ENCODE measurements at regions not wholly inside any gene's neighbourhood (a gene's known extent, or its start where the extent isn't known, plus 50 kb on each side); places are given as distances from the start of the nearest gene placed in this dataset.

DNA sequence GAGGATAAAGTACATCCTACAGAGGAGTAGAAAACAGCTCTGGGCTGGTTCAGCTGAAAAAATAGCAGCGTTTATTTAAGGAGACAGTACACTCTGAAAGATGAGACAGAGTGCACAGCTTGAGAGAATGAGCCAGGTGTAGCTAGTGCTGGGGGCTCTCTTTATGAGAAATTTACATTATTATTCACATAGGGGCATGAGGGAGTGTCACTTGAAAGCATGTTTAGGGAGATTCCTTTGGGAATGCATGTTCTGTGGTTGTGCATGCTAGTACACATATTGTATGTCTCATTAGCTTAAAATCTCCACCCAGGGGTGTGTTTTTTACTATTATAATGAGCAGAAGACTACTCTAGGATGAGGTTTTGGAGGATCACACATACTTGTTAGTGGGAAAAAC is 1224.4 kb downstream of the REEP3 start:
- no peak for DNase-seq
- Mint-ChIP-seq H3K27me3 (ENCODE audit: low read depth, poor library complexity) (no peaks in the 10 kb centered on the region), H3K4me3 (no peak overlapping the region), H3K4me1 (no peaks in the 10 kb centered on the region), H3K27ac (no peak overlapping the region), H3K36me3 (ENCODE audit: low read depth) (no peaks in the 10 kb centered on the region), H3K9me3 (peaks cover 18% of the 10 kb centered on the region)
- TF ChIP-seq, protein P1, sequence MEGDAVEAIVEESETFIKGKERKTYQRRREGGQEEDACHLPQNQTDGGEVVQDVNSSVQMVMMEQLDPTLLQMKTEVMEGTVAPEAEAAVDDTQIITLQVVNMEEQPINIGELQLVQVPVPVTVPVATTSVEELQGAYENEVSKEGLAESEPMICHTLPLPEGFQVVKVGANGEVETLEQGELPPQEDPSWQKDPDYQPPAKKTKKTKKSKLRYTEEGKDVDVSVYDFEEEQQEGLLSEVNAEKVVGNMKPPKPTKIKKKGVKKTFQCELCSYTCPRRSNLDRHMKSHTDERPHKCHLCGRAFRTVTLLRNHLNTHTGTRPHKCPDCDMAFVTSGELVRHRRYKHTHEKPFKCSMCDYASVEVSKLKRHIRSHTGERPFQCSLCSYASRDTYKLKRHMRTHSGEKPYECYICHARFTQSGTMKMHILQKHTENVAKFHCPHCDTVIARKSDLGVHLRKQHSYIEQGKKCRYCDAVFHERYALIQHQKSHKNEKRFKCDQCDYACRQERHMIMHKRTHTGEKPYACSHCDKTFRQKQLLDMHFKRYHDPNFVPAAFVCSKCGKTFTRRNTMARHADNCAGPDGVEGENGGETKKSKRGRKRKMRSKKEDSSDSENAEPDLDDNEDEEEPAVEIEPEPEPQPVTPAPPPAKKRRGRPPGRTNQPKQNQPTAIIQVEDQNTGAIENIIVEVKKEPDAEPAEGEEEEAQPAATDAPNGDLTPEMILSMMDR (IDR thresholded peaks at IDR 0.05): no peak

DNA sequence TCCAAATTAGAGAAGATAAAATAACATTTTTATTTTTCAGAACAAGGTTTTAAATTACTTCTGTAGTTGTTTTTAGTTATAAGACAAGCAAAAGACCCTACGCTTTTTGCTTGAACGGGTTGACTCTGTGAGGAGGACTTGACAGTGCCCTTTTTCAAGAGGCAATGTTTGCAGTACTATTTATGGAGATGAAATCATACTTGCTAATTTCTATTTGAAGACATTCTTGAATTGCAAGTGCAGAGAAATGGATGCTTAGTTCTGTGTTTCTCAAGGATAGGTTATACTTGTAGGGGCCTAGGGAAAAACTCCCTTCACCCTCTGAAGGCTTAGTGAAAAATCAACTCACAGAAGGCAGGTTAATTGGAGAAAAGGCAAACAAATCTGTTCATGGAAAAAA is 1229.5 kb downstream of the REEP3 start:
- peaks cover 5% of the 10 kb centered on the region for H3K4me1 Mint-ChIP-seq
- H3K36me3 Mint-ChIP-seq (ENCODE audit: low read depth): no peaks in the 10 kb centered on the region
- DNase-seq: no peak
- no peak overlapping the region for H3K27ac Mint-ChIP-seq
- H3K9me3 Mint-ChIP-seq: peaks cover 3% of the 10 kb centered on the region
- TF ChIP-seq, protein P1 (IDR thresholded peaks at IDR 0.05): no peak
- no peaks in the 10 kb centered on the region for H3K27me3 Mint-ChIP-seq (ENCODE audit: low read depth, poor library complexity)
- H3K4me3 Mint-ChIP-seq: no peak overlapping the region

DNA sequence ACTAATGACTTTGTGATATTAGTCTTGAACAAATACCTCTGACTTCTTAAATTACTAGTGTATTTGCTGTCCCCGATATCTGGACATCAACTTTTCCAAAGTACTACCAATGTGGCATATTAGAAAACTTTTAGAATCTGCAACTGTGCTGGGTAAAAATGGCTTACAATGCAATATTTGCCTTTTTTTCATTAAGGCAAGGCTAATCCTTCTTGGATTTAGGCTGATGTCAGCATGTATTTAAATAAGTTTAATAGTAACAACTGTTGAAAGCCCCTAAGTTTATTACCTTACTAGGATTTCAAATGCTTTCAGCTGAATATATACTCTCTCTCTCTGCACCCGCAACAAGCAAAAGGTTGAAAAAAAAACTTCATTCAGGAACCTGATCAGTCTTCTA is 1232.3 kb downstream of the REEP3 start:
- TF ChIP-seq, protein P1 (IDR thresholded peaks at IDR 0.05): no peak
- H3K4me3 Mint-ChIP-seq: no peak overlapping the region
- H3K4me1 Mint-ChIP-seq: peaks cover 5% of the 10 kb centered on the region
- no peaks in the 10 kb centered on the region for H3K36me3 Mint-ChIP-seq (ENCODE audit: low read depth)
- no peak overlapping the region for H3K27ac Mint-ChIP-seq
- no peaks in the 10 kb centered on the region for H3K27me3 Mint-ChIP-seq (ENCODE audit: low read depth, poor library complexity)
- H3K9me3 Mint-ChIP-seq: peaks cover 3% of the 10 kb centered on the region
- no peak for DNase-seq

DNA sequence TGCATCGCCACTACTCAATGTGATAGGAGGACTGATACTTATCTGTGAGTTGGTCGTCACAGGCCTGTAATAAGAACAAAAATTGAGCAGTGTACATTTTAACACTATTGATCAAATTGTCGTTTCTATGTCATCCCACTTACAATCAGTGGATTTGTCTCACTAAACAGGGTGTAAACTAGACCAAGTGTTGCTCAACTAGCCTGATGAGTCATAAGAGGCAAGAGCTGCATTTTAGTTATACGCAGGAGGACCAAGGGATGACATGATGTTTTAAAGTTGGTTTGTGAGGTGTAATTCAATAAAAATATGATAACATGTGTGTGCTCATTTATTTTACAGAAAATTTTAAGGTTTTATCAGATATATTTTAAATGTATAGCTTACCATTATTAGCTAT is 1239.2 kb downstream of the REEP3 start:
- H3K4me1 Mint-ChIP-seq: no peaks in the 10 kb centered on the region
- DNase-seq: no peak
- H3K27me3 Mint-ChIP-seq (ENCODE audit: low read depth, poor library complexity): no peaks in the 10 kb centered on the region
- H3K4me3 Mint-ChIP-seq: no peak overlapping the region
- TF ChIP-seq, protein P1 (IDR thresholded peaks at IDR 0.05): no peak
- no peaks in the 10 kb centered on the region for H3K9me3 Mint-ChIP-seq
- H3K27ac Mint-ChIP-seq: no peak overlapping the region
- no peaks in the 10 kb centered on the region for H3K36me3 Mint-ChIP-seq (ENCODE audit: low read depth)

DNA sequence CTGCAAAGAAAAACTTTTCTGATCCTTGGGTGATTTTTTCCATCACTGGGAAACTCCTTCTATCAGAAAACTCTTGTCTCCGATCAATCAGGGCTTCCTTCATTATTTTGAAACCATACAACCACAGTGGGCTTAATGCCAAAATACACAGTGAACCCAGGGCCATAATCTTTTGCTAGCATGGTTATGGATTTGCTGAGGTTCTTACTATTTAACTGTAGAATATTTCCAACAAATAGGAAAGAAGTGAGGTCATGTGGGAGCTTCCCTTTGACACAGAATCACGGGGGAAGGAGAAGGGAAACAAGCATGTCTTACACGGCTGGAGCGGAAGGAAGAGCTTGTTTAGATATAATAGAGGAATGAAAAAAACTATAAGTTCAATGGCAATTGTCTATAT is 1241.7 kb downstream of the REEP3 start:
- no peaks in the 10 kb centered on the region for H3K9me3 Mint-ChIP-seq
- no peaks in the 10 kb centered on the region for H3K36me3 Mint-ChIP-seq (ENCODE audit: low read depth)
- H3K4me1 Mint-ChIP-seq: no peaks in the 10 kb centered on the region
- TF ChIP-seq, protein P1 (IDR thresholded peaks at IDR 0.05): no peak
- DNase-seq: no peak
- peak overlapping the region; percentile 33 for H3K27ac Mint-ChIP-seq
- H3K4me3 Mint-ChIP-seq: no peak overlapping the region
- no peaks in the 10 kb centered on the region for H3K27me3 Mint-ChIP-seq (ENCODE audit: low read depth, poor library complexity)

DNA sequence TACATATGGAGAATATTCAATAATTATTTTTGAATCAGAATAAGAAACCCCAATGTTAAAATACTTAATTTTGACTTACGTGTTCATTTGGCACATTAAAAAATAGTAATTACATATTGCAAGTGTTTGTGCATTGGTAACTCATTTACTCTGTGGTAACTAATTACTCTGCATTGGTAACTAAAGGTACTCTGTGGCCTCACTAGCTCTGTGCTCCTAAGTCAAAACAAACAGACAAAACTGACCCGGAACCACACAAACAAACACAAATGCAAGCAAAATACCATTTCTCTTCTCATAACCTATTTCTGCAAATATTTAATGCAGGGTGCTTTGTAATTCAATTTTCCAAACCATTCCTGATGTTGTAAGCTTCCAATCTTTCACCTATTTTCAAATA is 1244.3 kb downstream of the REEP3 start:
- no peak overlapping the region for H3K4me3 Mint-ChIP-seq
- no peaks in the 10 kb centered on the region for H3K4me1 Mint-ChIP-seq
- TF ChIP-seq, protein P1 (IDR thresholded peaks at IDR 0.05): no peak
- H3K9me3 Mint-ChIP-seq: no peaks in the 10 kb centered on the region
- H3K27ac Mint-ChIP-seq: peak overlapping the region; percentile 18
- H3K36me3 Mint-ChIP-seq (ENCODE audit: low read depth): no peaks in the 10 kb centered on the region
- DNase-seq: no peak
- H3K27me3 Mint-ChIP-seq (ENCODE audit: low read depth, poor library complexity): no peaks in the 10 kb centered on the region
